ENCODE measurements at regions not wholly inside any gene's neighbourhood (a gene's known extent, or its start where the extent isn't known, plus 50 kb on each side); places are given as distances from the start of the nearest gene placed in this dataset.

GRCh38 chr15:98286200-98286599 is 325.7 kb downstream of the ARRDC4 start:
- TF ChIP-seq CTCF (IDR thresholded peaks at IDR 0.05; ENCODE audit: low read depth, low read length, poor library complexity, severe bottlenecking) (no peak), EZH2phosphoT487 (IDR thresholded peaks at IDR 0.05; ENCODE audit: borderline replicate concordance, low read length) (no peak)

Measured in DOHH2 (cell line).